ENCODE measurements at regions not wholly inside any gene's neighbourhood (a gene's known extent, or its start where the extent isn't known, plus 50 kb on each side); places are given as distances from the start of the nearest gene placed in this dataset.

DNA sequence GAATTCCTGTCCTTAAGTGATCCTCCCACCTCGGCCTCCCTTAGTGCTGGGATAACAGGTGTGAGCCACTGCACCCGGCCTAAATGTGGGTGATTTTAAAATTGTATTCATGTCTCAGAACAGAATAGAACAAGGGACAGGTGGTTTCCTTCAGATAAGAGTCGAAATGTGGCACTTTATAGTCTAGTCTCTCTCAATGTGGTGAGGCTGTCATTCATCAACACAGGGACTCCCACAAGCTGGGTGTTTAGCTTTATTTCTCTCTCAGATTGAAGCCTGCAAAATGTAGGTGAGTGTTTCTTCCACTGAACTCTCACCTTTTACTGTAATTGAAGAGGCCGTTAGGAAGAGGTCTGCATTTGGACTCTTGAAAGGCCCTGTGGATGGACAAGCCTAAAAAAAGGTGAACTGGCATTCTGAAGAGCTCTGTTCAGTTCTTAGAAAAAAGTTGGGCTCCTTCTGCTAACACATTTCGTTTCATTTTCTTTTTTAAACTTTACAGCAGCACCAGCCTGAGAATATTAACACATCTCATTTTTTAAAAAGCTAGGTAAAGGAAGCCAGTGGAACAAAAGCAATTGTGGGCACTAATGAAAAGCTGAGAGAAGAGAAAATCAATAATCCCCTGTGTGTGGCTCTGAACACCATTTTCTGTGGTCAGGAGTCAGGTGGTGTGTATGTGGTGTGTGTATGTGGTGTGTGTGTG is 126.2 kb upstream of the SLC28A3 start:
- ATAC-seq: no peak
- TF ChIP-seq POLR2A (IDR thresholded peaks at IDR 0.05) (no peak), CTCF (IDR thresholded peaks at IDR 0.05 in 4 of 5, conservative IDR thresholded peaks at IDR 0.05 in 1 of 5) (no peak)
- no peak for DNase-seq
- Histone ChIP-seq H3K9me3 (no peaks in the 10 kb centered on the region), H3K4me3 (no peak overlapping the region), H3K36me3 (no peaks in the 10 kb centered on the region), H3K27ac (no peak overlapping the region), H3K4me1 (no peaks in the 10 kb centered on the region), H3K27me3 (no peaks in the 10 kb centered on the region)
- intact Hi-C loops (cut with DNase I; ENCODE audit: low total_unique reads) (no loop called here), in situ Hi-C loops (cut with MboI; ENCODE audit: low sequenced_read_pairs in 4 of 4) (no loop called here)

GRCh38 chr9:84471816-84472215 is 131.3 kb upstream of the SLC28A3 start:
- intact Hi-C loops (cut with DNase I; ENCODE audit: low total_unique reads): no loop called here
- Histone ChIP-seq H3K4me3 (no peak overlapping the region), H3K27ac (no peak overlapping the region), H3K9me3 (no peaks in the 10 kb centered on the region), H3K27me3 (no peaks in the 10 kb centered on the region), H3K4me1 (no peaks in the 10 kb centered on the region), H3K36me3 (no peaks in the 10 kb centered on the region)
- in situ Hi-C loops (cut with MboI; ENCODE audit: low sequenced_read_pairs in 4 of 4): no loop called here
- DNase-seq (no peak), ATAC-seq (no peak)
- TF ChIP-seq CTCF (IDR thresholded peaks at IDR 0.05 in 4 of 5, conservative IDR thresholded peaks at IDR 0.05 in 1 of 5): no peak
- TF ChIP-seq POLR2A (IDR thresholded peaks at IDR 0.05): no peak

GRCh38 chr9:84478996-84479395 is 138.4 kb upstream of the SLC28A3 start:
- in situ Hi-C loops (cut with MboI; ENCODE audit: low sequenced_read_pairs in 4 of 4) (no loop called here), intact Hi-C loops (cut with DNase I; ENCODE audit: low total_unique reads) (no loop called here)
- TF ChIP-seq CTCF (IDR thresholded peaks at IDR 0.05 in 4 of 5, conservative IDR thresholded peaks at IDR 0.05 in 1 of 5) (no peak), POLR2A (IDR thresholded peaks at IDR 0.05) (no peak)
- ATAC-seq: no peak
- Histone ChIP-seq H3K4me1 (no peaks in the 10 kb centered on the region), H3K4me3 (no peak overlapping the region), H3K36me3 (no peaks in the 10 kb centered on the region), H3K27me3 (no peaks in the 10 kb centered on the region), H3K9me3 (no peaks in the 10 kb centered on the region), H3K27ac (no peak overlapping the region)
- no peak for DNase-seq

GRCh38 chr9:84480071-84480470 is 139.5 kb upstream of the SLC28A3 start:
- no peak for TF ChIP-seq POLR2A (IDR thresholded peaks at IDR 0.05)
- Histone ChIP-seq H3K27ac (no peak overlapping the region), H3K4me3 (no peak overlapping the region), H3K36me3 (no peaks in the 10 kb centered on the region), H3K4me1 (no peaks in the 10 kb centered on the region), H3K27me3 (no peaks in the 10 kb centered on the region), H3K9me3 (no peaks in the 10 kb centered on the region)
- in situ Hi-C loops (cut with MboI; ENCODE audit: low sequenced_read_pairs in 4 of 4): no loop called here
- no peak for DNase-seq
- no peak for ATAC-seq
- intact Hi-C loops (cut with DNase I; ENCODE audit: low total_unique reads): no loop called here

DNA sequence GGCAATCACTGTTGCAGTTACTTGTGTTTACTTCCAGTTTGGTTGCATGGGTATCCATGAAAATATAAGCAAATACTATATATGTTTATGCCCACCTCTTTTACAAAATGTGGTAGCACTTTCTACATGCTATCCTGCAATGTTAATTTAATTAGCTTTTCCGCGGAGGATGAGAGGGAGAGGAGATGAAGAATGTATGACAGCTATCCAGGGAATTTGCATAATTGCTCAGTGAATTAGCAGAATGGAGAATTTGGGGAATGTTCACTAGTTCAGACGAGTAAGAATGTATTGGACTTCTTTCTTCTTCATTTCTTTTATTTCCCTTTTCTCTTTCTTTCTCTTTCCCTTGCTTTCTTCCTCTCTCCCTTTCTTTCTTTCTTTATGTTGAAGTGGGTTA is 140.7 kb upstream of the SLC28A3 start:
- no peaks in the 10 kb centered on the region for H3K27me3 ChIP-seq
- intact Hi-C loops (cut with DNase I; ENCODE audit: low total_unique reads): no loop called here
- in situ Hi-C loops (cut with MboI; ENCODE audit: low sequenced_read_pairs in 4 of 4): no loop called here
- no peaks in the 10 kb centered on the region for H3K4me1 ChIP-seq
- H3K4me3 ChIP-seq: no peak overlapping the region
- DNase-seq (no peak), ATAC-seq (no peak)
- no peaks in the 10 kb centered on the region for H3K36me3 ChIP-seq
- TF ChIP-seq CTCF (IDR thresholded peaks at IDR 0.05 in 4 of 5, conservative IDR thresholded peaks at IDR 0.05 in 1 of 5) (no peak), POLR2A (IDR thresholded peaks at IDR 0.05) (no peak)
- no peak overlapping the region for H3K27ac ChIP-seq
- H3K9me3 ChIP-seq: no peaks in the 10 kb centered on the region
